OCI-LY3 (cell line): ENCODE measurements at regions not wholly inside any gene's neighbourhood (a gene's known extent, or its start where the extent isn't known, plus 50 kb on each side); places are given as distances from the start of the nearest gene placed in this dataset.

Experiments used
- H2AFZ ChIP-seq: fragments of 200-600, 300-600 bp; shearing (Covaris generic); 2 replicates; pipeline ENCODE4 v1.6.0; 2014; ENCODE audit warnings: antibody characterized with exemption, low read depth, low read length
- H3K27ac ChIP-seq: fragments of 200-600, 300-600 bp; sonication (generic); 2 replicates; pipeline ENCODE4 v1.5.1; 2014; ENCODE audit warnings: mild to moderate bottlenecking, low read length, moderate library complexity, mixed read lengths
- H3K27me3 ChIP-seq: fragments of 200-600, 300-600 bp; sonication (generic); 2 replicates; pipeline ENCODE4 v1.6.1; 2014; ENCODE audit warnings: low read depth, low read length, mixed read lengths
- H3K36me3 ChIP-seq: fragments of 200-600, 300-600 bp; sonication (generic); replicated peaks from 2 replicates; pipeline ENCODE3; 2014; ENCODE audit warnings: low read depth, low read length, mixed read lengths
- H3K4me1 ChIP-seq: fragments of 300-600, 200-600 bp; sonication (generic); 2 replicates; pipeline ENCODE4 v1.6.1; 2014; ENCODE audit warnings: low read length, mixed read lengths
- H3K4me2 ChIP-seq: fragments of 200-600, 300-600 bp; sonication (generic); 2 replicates; pipeline ENCODE4 v1.6.1; 2014; ENCODE audit warnings: low read length, mixed read lengths
- H3K4me3 ChIP-seq: fragments of 300-600, 200-600 bp; sonication (generic); 2 replicates; pipeline ENCODE4 v1.5.1; 2014; ENCODE audit warnings: antibody characterized with exemption, mild to moderate bottlenecking, low read length, moderate library complexity
- H3K79me2 ChIP-seq: fragments of 300-600, 200-600 bp; shearing (Covaris generic); 2 replicates; pipeline ENCODE4 v1.6.1; 2014; ENCODE audit warnings: mild to moderate bottlenecking, low read length, mixed read lengths
- H3K9ac ChIP-seq: fragments of 300-600, 200-600 bp; shearing (Covaris generic); 2 replicates; pipeline ENCODE4 v1.6.0; 2014; ENCODE audit warnings: mild to moderate bottlenecking, low read length, moderate library complexity
- H3K9me3 ChIP-seq: fragments of 200-600, 300-600 bp; shearing (Covaris generic); 2 replicates; pipeline ENCODE4 v1.6.1; 2014; ENCODE audit warnings: low read length, mixed read lengths; ENCODE audit not compliant: insufficient read depth
- H4K20me1 ChIP-seq: fragments of 200-600, 300-600 bp; sonication (generic); 2 replicates; pipeline ENCODE4 v1.6.1; 2016; ENCODE audit warnings: low read length, mixed read lengths; ENCODE audit not compliant: insufficient read depth
- EZH2phosphoT487 ChIP-seq: fragments of 200-600 bp; shearing (Covaris generic); IDR thresholded peaks from 2 replicates; pipeline ENCODE4 v1.6.1; 2018; ENCODE audit warnings: antibody characterized with exemption, mixed run types, low read depth
- TF ChIP-seq, protein P1 (sequence below): fragments of 200-600, 300-600 bp; sonication (generic); IDR thresholded peaks from 2 replicates; pipeline ENCODE4 v1.5.1; 2014; ENCODE audit warnings: antibody characterized with exemption, low read length, low read depth

GRCh38 chr10:125213541-125214282 lies 53.3 kb upstream of the CTBP2 start:
- no peaks in the 10 kb centered on the region for H3K4me1 ChIP-seq
- no peaks in the 10 kb centered on the region for H4K20me1 ChIP-seq
- H3K27me3 ChIP-seq: 0 out of 2 replicates have a peak, but pooled peaks cover 3% of the 10 kb centered on the region
- H3K27ac ChIP-seq: no peak overlapping the region
- no peak overlapping the region for H3K9ac ChIP-seq
- H3K36me3 ChIP-seq: no peaks in the 10 kb centered on the region
- no peak overlapping the region for H2AFZ ChIP-seq
- no peaks in the 10 kb centered on the region for H3K79me2 ChIP-seq
- no peaks in the 10 kb centered on the region for H3K9me3 ChIP-seq
- TF ChIP-seq, protein P1, sequence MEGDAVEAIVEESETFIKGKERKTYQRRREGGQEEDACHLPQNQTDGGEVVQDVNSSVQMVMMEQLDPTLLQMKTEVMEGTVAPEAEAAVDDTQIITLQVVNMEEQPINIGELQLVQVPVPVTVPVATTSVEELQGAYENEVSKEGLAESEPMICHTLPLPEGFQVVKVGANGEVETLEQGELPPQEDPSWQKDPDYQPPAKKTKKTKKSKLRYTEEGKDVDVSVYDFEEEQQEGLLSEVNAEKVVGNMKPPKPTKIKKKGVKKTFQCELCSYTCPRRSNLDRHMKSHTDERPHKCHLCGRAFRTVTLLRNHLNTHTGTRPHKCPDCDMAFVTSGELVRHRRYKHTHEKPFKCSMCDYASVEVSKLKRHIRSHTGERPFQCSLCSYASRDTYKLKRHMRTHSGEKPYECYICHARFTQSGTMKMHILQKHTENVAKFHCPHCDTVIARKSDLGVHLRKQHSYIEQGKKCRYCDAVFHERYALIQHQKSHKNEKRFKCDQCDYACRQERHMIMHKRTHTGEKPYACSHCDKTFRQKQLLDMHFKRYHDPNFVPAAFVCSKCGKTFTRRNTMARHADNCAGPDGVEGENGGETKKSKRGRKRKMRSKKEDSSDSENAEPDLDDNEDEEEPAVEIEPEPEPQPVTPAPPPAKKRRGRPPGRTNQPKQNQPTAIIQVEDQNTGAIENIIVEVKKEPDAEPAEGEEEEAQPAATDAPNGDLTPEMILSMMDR: no peak
- TF ChIP-seq EZH2phosphoT487: no peak
- H3K4me2 ChIP-seq: no peak overlapping the region
- H3K4me3 ChIP-seq: no peak overlapping the region

- no peaks in the 10 kb centered on the region for H3K36me3 ChIP-seq
- H3K9ac ChIP-seq: no peak overlapping the region
- H3K4me1 ChIP-seq: no peaks in the 10 kb centered on the region
- no peak overlapping the region for H3K27ac ChIP-seq
- H3K79me2 ChIP-seq: no peaks in the 10 kb centered on the region
- H4K20me1 ChIP-seq: no peaks in the 10 kb centered on the region
- H3K9me3 ChIP-seq: no peaks in the 10 kb centered on the region
- H2AFZ ChIP-seq: no peak overlapping the region
- H3K4me2 ChIP-seq: no peak overlapping the region
- H3K4me3 ChIP-seq: no peak overlapping the region
- 0 out of 2 replicates have a peak, but pooled peaks cover 7% of the 10 kb centered on the region for H3K27me3 ChIP-seq
- TF ChIP-seq, protein P1: no peak
- TF ChIP-seq EZH2phosphoT487: no peak
Measured at GRCh38 chr10:125212150-125212809, 51.9 kb upstream of the CTBP2 start.
